ENCODE measurements at regions not wholly inside any gene's neighbourhood (a gene's known extent, or its start where the extent isn't known, plus 50 kb on each side); places are given as distances from the start of the nearest gene placed in this dataset.

DNA sequence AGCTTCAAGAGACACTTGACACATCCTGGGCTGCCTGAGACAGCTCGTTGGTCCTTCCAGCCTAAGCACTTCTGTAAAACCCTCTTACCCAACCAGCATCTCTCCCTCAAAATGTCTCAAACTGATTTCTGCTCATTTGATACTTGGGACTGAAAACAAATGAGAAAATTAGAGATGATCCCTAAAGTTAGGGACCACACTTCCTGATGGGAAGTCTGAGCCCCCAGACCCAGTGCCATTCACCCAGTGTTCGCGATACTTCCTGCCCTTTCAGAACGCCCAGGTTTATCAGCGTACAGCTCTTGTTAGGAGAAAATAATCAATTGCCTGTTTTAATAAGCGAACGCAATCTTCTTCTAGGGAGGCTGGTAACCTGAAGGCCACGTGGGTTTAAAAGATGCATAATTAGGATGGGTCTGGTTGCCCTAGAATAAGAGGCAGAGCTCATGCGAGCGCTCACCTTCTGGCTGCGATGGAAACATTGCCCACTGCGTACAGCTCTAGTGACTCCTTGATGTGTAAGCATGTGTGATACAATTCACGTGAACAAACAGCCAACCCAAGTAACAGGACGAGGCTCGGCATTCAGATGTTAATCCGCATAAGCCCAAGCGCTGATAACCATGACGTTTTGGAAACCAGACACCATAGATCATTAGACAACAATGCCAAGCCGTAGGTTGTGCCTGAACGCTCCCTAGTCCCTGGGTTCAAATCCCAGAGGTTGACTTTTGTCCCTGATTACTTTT, 213.1 kb downstream of the FOXL1 start:
- ChIA-PET POLR2A (no interaction called here), RAD21 (ENCODE audit: unreplicated experiment) (no interaction called here), CTCF (interaction anchor here (0.6 kb wide), 1 partner anchor 68 kb away, joined by 3 read pairs; no protein-coding TSS in a partner anchor), SMC1A (ENCODE audit: uncharacterized antibody, unreplicated experiment) (no interaction called here)
- H3K27ac ChIP-seq (ENCODE audit: control insufficient read depth, insufficient read depth), result no peak overlapping the region
- no peaks in the 10 kb centered on the region for H4K20me1 ChIP-seq (ENCODE audit: control insufficient read depth, insufficient read depth)
- intact Hi-C loops (cut with micrococcal nuclease; ENCODE audit: unreplicated experiment), result no loop called here
- no peak overlapping the region for H3K4me2 ChIP-seq (ENCODE audit: control insufficient read depth, insufficient read depth)
- H3K4me3 ChIP-seq, result no peak overlapping the region
- no peaks in the 10 kb centered on the region for H3K9me3 ChIP-seq (replicated peaks; ENCODE audit: control insufficient read depth, insufficient read depth, low read length)
- 36% methylated on average over 19 of the region's 20 CpGs for WGBS (ENCODE audit: insufficient coverage, insufficient replicate concordance, low lambda C conversion rate, missing lambda C conversion rate)
- FAIRE-seq (no peak), ATAC-seq (no peak), DNase-seq (ENCODE audit: low read depth, low spot score) (no peak)
- H3K36me3 ChIP-seq (ENCODE audit: control insufficient read depth in 2 of 2, insufficient read depth in 2 of 2, low read length in 1 of 2), result no peaks in the 10 kb centered on the region
- TF ChIP-seq EGR1 (IDR thresholded peaks at IDR 0.05; ENCODE audit: borderline replicate concordance in 1 of 2, low read depth in 2 of 2, low read length in 2 of 2), result no peak
- TF ChIP-seq FOS (IDR thresholded peaks at IDR 0.05; ENCODE audit: borderline replicate concordance, extremely low read depth, insufficient read length), result no peak
- TF ChIP-seq MTA3 (IDR thresholded peaks at IDR 0.05; ENCODE audit: borderline replicate concordance, low read length), result no peak
- no peak for TF ChIP-seq NFYB (IDR thresholded peaks at IDR 0.05; ENCODE audit: insufficient read depth, low read depth, low read length)
- TF ChIP-seq TCF7 (IDR thresholded peaks at IDR 0.05; ENCODE audit: borderline replicate concordance), result no peak
- no peak for TF ChIP-seq LARP7 (IDR thresholded peaks at IDR 0.05)
- no peak for TF ChIP-seq ZZZ3 (IDR thresholded peaks at IDR 0.05; ENCODE audit: control insufficient read depth, insufficient read length, low read depth)
- no peaks in the 10 kb centered on the region for H3K4me1 ChIP-seq (ENCODE audit: control insufficient read depth, insufficient read depth, low read length)
- no peaks in the 10 kb centered on the region for H3K79me2 ChIP-seq (ENCODE audit: control insufficient read depth, insufficient read depth, low read length)
- H3K9ac ChIP-seq (ENCODE audit: control insufficient read depth, insufficient read depth, low read length), result no peak overlapping the region
- no peaks in the 10 kb centered on the region for H3K27me3 ChIP-seq (replicated peaks in 1 of 2; ENCODE audit: control insufficient read depth in 2 of 2, insufficient read depth in 2 of 2, low read length in 1 of 2)
- in situ Hi-C loops (cut with MboI), result no loop called here
- no peak overlapping the region for H2AFZ ChIP-seq (ENCODE audit: control insufficient read depth, low read depth, low read length)
- BruUV-seq (replicated peaks), result no TSS peak
